ENCODE measurements at regions not wholly inside any gene's neighbourhood (a gene's known extent, or its start where the extent isn't known, plus 50 kb on each side); places are given as distances from the start of the nearest gene placed in this dataset.
"Not testable (repeated sequence)": the region's sequence is repeated elsewhere in the genome, so short reads cannot be mapped to it uniquely, and the experiment has no call there.

- DNase-seq (ENCODE audit: low spot score) = no peak
These were observed 74.0 kb downstream of the MAB21L3 start for GRCh38 chr1:116185161-116185701.

GRCh38 chr1:116189481-116189880 lies 78.3 kb downstream of the MAB21L3 start:
- DNase-seq (ENCODE audit: low spot score) = no peak

GRCh38 chr1:116191294-116191693 lies 80.1 kb downstream of the MAB21L3 start:
- DNase-seq (ENCODE audit: low spot score) = no peak

GRCh38 chr1:116193768-116194167 lies 82.6 kb downstream of the MAB21L3 start:
- no peak for DNase-seq (ENCODE audit: low spot score)

- peak; percentile 5 for DNase-seq (ENCODE audit: low spot score)
These were observed 83.4 kb downstream of the MAB21L3 start for GRCh38 chr1:116194568-116194967.

- no peak for DNase-seq (ENCODE audit: low spot score)
These were observed 84.1 kb downstream of the MAB21L3 start for GRCh38 chr1:116195077-116195868.

GRCh38 chr1:116200343-116200742 lies 89.1 kb downstream of the MAB21L3 start:
- not testable (repeated sequence) for DNase-seq (ENCODE audit: low spot score)

- no peak for DNase-seq (ENCODE audit: low spot score)
These were observed 90.7 kb downstream of the MAB21L3 start for GRCh38 chr1:116201911-116202310.

- DNase-seq (ENCODE audit: low spot score) = no peak
These were observed 92.1 kb downstream of the MAB21L3 start for GRCh38 chr1:116203181-116203723.

- no peak for DNase-seq (ENCODE audit: low spot score)
These were observed 92.7 kb downstream of the MAB21L3 start for GRCh38 chr1:116203920-116204319.

GRCh38 chr1:116205941-116206679 lies 94.9 kb downstream of the MAB21L3 start:
- no peak for DNase-seq (ENCODE audit: low spot score)

GRCh38 chr1:116207126-116207735 lies 96.0 kb downstream of the MAB21L3 start:
- DNase-seq (ENCODE audit: low spot score) = peak; percentile 16

GRCh38 chr1:116208136-116208535 lies 96.9 kb downstream of the MAB21L3 start:
- DNase-seq (ENCODE audit: low spot score) = no peak

GRCh38 chr1:116211294-116211693 lies 100.1 kb downstream of the MAB21L3 start:
- no peak for DNase-seq (ENCODE audit: low spot score)

GRCh38 chr1:116218922-116219321 lies 107.7 kb downstream of the MAB21L3 start:
- DNase-seq (ENCODE audit: low spot score) = no peak

- DNase-seq (ENCODE audit: low spot score) = no peak
These were observed 108.6 kb downstream of the MAB21L3 start for GRCh38 chr1:116219651-116220434.

- DNase-seq (ENCODE audit: low spot score) = peak; percentile 30
These were observed 112.9 kb downstream of the MAB21L3 start for GRCh38 chr1:116224111-116224510.

- DNase-seq (ENCODE audit: low spot score) = no peak
These were observed 113.4 kb downstream of the MAB21L3 start for GRCh38 chr1:116224561-116224960.

- DNase-seq (ENCODE audit: low spot score) = peak; percentile 75
These were observed 114.8 kb downstream of the MAB21L3 start for GRCh38 chr1:116226017-116226416.

- DNase-seq (ENCODE audit: low spot score) = no peak
These were observed 117.3 kb downstream of the MAB21L3 start for GRCh38 chr1:116228511-116228910.

- no peak for DNase-seq (ENCODE audit: low spot score)
These were observed 119.5 kb downstream of the MAB21L3 start for GRCh38 chr1:116230712-116231111.

- DNase-seq (ENCODE audit: low spot score) = no peak
These were observed 120.6 kb downstream of the MAB21L3 start for GRCh38 chr1:116231752-116232151.
